Left renal cortex interstitium (tissue), 4 donors: ENCODE measurements at regions not wholly inside any gene's neighbourhood (a gene's known extent, or its start where the extent isn't known, plus 50 kb on each side); places are given as distances from the start of the nearest gene placed in this dataset.

ENCODE experiments used
- DNase-seq, 4 donors: peaks; one replicate each; pipeline ENCODE4 v3.0.0-alpha.2; 2013; ENCODE audit warnings: low read depth in 4 of 4, low spot score in 2 of 4, missing footprints in 1 of 4

DNA sequence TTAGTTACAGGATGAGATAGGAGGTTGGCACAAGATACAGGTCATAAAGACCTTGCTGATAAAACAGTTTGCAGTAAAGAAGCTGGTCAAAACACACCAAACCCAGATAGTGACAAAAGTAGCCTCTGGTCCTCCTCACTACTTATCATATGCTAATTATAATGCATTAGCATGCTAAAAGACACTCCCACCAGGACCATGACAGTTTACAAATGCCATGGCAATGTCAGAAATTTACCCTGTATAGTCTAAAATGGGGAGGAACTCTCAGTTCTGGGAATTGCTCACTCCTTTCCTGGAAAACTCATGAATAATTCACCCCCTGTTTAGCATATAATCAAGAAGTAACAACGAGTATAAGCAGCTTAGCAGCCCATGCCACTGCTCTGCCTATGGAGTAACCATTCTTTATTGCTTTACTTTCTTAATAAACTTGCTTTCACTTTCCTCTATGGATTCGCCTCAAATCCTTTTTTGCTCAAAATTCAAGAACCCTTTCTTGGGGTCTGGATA lies 1254.4 kb downstream of the PCDH7 start:
- DNase-seq = no peak

GRCh38 chr4:31979988-31980387 lies 1259.8 kb downstream of the PCDH7 start:
- no peak for DNase-seq

DNA sequence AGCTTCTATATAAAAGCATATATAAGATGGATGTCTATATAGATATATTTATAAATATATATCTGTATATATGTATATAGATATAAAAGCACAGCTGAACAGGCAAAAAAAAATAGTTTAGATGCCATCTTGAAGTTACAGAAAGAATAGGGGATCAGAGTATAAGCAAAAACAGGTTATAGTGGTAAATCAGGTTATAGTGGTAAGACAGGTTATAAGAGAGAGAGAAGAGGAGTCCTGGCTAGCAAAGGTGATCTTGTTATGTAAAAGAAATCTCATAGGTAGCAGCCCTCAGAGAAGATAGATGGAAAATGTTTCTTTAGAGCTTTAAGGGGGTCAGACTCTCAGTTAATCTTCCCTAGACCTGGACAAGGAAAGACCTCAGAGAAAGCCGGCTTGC lies 1263.1 kb downstream of the PCDH7 start:
- no peak for DNase-seq

DNA sequence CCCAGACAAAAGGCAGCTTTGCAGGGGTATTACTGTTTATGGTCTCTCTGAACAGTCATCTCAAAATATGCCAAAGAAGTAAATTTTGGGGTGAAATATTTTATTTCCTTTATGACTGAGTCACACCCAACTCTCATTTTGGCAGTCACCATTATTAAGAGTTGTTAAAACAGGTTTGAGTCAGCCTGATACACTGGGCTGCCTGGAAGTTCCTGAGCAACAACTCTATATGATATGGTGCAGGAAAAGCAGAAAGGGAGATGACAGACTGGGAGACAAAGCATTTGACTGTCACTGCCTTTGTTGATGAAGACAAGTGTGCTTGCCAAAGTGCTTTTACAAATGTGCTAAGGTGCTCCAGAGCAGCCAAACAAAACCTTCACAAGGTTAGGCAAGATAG lies 1263.5 kb downstream of the PCDH7 start:
- DNase-seq = no peak

GRCh38 chr4:31984872-31985271 lies 1264.7 kb downstream of the PCDH7 start:
- no peak for DNase-seq

DNA sequence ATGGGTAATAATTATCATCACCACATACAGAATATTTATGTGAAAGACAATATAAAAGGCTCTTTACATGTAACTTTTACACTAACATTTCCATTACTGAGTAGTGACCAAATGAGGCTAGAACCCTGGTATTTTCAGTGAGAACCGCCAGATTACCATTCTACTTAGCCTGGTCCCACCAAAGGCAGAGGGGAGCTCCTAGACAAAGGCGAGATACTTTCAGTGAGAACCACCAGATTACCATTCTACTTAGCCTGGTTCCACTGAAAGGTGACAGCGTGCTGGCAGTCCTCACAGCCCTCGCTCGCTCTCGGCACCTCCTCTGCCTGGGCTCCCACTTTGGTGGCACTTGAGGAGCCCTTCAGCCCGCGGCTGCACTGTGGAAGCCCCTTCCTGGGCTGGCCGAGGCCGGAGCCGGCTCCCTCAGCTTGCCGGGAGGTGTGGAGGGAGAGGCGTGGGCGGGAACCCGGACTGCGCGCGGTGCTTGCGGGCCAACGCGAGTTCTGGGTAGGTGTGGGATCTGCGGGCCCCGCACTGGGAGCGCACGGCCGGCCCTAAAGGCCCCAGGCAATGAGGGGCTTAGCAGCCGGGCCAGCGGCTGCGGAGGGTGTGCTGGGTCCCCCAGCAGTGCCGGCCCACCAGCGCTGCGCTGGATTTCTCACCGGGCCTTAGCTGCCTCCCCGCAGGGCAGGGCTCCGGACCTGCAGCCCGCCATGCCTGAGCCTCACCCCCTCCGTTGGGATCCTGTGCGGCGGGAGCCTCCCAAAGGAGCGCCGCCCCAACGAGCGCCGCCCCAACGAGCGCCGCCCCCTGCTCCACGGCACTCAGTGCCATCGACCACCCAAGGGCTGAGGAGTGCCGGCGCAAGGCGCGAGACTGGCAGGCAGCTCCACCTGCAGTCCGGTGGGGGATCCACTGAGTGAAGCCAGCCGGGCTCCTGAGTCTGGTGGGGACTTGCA lies 1276.1 kb downstream of the PCDH7 start:
- no peak for DNase-seq

DNA sequence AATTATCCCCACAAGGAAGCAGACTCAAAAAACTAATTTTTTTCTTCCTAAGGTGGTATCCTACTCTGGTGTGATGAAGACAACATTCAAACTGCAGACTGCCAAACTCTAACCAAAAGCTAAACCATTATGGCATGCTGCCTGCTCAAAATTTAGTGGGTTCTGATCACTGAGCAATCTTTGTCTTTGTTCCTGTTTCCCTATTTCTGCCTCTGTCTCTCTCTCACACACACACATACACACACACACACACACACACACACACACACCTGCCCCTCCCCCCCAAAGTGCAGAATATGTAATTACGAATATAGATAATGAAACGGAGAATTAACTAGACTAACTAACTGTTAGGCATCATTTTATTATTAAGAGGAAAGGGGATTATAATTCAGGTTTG lies 1278.6 kb downstream of the PCDH7 start:
- no peak for DNase-seq

- no peak for DNase-seq
Measured at GRCh38 chr4:31999848-32000247, 1279.7 kb downstream of the PCDH7 start.

GRCh38 chr4:32000846-32001488 lies 1280.8 kb downstream of the PCDH7 start:
- no peak for DNase-seq

- no peak for DNase-seq
Measured at GRCh38 chr4:32002037-32002747, 1282.0 kb downstream of the PCDH7 start.

GRCh38 chr4:32003548-32003947 lies 1283.4 kb downstream of the PCDH7 start:
- no peak for DNase-seq

GRCh38 chr4:32010221-32010620 lies 1290.1 kb downstream of the PCDH7 start:
- no peak for DNase-seq

GRCh38 chr4:32022071-32022470 lies 1301.9 kb downstream of the PCDH7 start:
- DNase-seq = no peak

GRCh38 chr4:32025851-32026459 lies 1305.8 kb downstream of the PCDH7 start:
- DNase-seq = peak in 1 of 4 donors; percentile 20

- DNase-seq = no peak
Measured at GRCh38 chr4:32030406-32030805, 1310.2 kb downstream of the PCDH7 start.

DNA sequence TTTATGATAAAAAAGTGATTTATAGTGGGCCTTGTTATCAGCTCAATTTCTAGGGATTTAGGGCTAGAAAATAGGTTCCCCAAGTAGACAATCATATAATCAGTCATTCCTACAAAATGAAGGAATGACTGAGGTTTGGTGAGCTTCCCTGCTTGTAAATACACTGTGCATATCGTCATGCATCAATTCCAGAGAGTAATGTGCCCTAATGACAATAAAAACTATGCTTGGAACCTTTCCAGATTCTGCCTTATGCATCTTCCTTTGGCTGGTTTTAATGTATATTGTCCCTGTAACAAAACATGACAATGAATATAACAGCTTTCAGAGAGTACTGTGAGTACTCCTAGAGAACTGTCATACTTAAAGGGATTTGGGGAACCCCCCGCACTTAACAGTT lies 1310.9 kb downstream of the PCDH7 start:
- DNase-seq = no peak

GRCh38 chr4:32032136-32032672 lies 1312.0 kb downstream of the PCDH7 start:
- no peak for DNase-seq

- DNase-seq = peak in 1 of 4 donors; percentile 29
Measured at GRCh38 chr4:32037399-32037798, 1317.2 kb downstream of the PCDH7 start.

- no peak for DNase-seq
Measured at GRCh38 chr4:32042486-32043247, 1322.5 kb downstream of the PCDH7 start.

DNA sequence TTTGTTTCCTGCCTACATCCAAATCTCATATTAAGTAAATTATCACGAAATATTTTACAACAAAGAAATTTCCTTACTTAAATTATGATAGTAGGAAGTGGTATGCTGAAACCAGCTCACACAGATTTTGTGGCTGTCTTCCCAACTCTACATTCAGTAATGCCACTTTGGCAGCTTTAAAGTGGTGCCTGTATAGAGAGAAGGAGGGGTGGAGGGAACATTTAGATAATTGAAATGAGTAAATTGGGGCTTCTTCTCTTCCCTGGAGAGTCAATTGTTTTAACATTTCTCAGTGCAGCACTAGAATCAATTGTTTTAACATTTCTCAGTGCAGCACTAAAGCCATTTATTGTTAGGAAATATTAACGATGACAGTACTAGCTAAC lies 1323.1 kb downstream of the PCDH7 start:
- DNase-seq = no peak
